H9 (cell line): ENCODE measurements at regions not wholly inside any gene's neighbourhood (a gene's known extent, or its start where the extent isn't known, plus 50 kb on each side); places are given as distances from the start of the nearest gene placed in this dataset.

ENCODE experiments used
- DNase-seq: peaks from one replicate; pipeline ENCODE4 v3.0.0-alpha.2; 2017
- H2AFZ ChIP-seq: one replicate; pipeline ENCODE4 v1.6.1; 2013; ENCODE audit warnings: mild to moderate bottlenecking, low read length, control low read depth, moderate library complexity
- H2AK5ac ChIP-seq: 2 replicates; pipeline ENCODE4 v1.6.1; 2013; ENCODE audit warnings: low read length, control low read depth, mixed read lengths; ENCODE audit not compliant: insufficient read length
- H2BK120ac ChIP-seq: one replicate; pipeline ENCODE4 v1.6.1; 2013; ENCODE audit warnings: low read depth, mild to moderate bottlenecking, low read length, control low read depth, inconsistent platforms; ENCODE audit not compliant: poor library complexity, severe bottlenecking
- H2BK12ac ChIP-seq: 2 replicates; pipeline ENCODE4 v1.6.1; 2013; ENCODE audit warnings: low read length, control low read depth, mixed read lengths, low read depth; ENCODE audit not compliant: insufficient read length
- H2BK15ac ChIP-seq: 2 replicates; pipeline ENCODE4 v1.6.1; 2013; ENCODE audit warnings: low read depth, low read length, control low read depth
- H2BK20ac ChIP-seq: one replicate; pipeline ENCODE4 v1.6.1; 2013; ENCODE audit warnings: low read depth, mild to moderate bottlenecking, low read length, control low read depth, inconsistent platforms; ENCODE audit not compliant: poor library complexity, severe bottlenecking
- H2BK5ac ChIP-seq: 2 replicates; pipeline ENCODE4 v1.6.1; 2013; ENCODE audit warnings: low read length, control low read depth, mixed read lengths; ENCODE audit not compliant: insufficient read length
- H3K14ac ChIP-seq: 2 replicates; pipeline ENCODE4 v1.6.1; 2013; ENCODE audit warnings: low read length, control low read depth; ENCODE audit not compliant: insufficient read depth
- H3K18ac ChIP-seq: 2 replicates; pipeline ENCODE4 v1.6.1; 2013; ENCODE audit warnings: low read depth, mild to moderate bottlenecking, mixed read lengths, low read length, control low read depth; ENCODE audit not compliant: insufficient read length
- H3K23ac ChIP-seq: 2 replicates; pipeline ENCODE4 v1.6.1; 2013; ENCODE audit warnings: low read length, control low read depth, mixed read lengths, low read depth; ENCODE audit not compliant: insufficient read length
- H3K23me2 ChIP-seq: 2 replicates; pipeline ENCODE4 v1.6.1; 2013; ENCODE audit warnings: low read depth, mild to moderate bottlenecking, mixed read lengths, low read length, control low read depth; ENCODE audit not compliant: insufficient read length, poor library complexity, severe bottlenecking
- H3K27ac ChIP-seq: 2 replicates; pipeline ENCODE4 v1.5.1; 2013; ENCODE audit warnings: low read length, control low read depth, mixed read lengths, low read depth; ENCODE audit not compliant: insufficient read length
- H3K27me3 ChIP-seq: 2 replicates; pipeline ENCODE4 v1.6.1; 2013; ENCODE audit warnings: low read length, control low read depth, inconsistent platforms; ENCODE audit not compliant: insufficient read depth
- H3K4ac ChIP-seq: 2 replicates; pipeline ENCODE4 v1.6.1; 2013; ENCODE audit warnings: low read depth, mild to moderate bottlenecking, control low read depth, inconsistent platforms, low read length, moderate library complexity
- H3K4me1 ChIP-seq: 2 replicates; pipeline ENCODE4 v1.6.1; 2013; ENCODE audit warnings: low read length, control low read depth, inconsistent platforms; ENCODE audit not compliant: insufficient read depth
- H3K4me2 ChIP-seq: 2 replicates; pipeline ENCODE4 v1.6.1; 2013; ENCODE audit warnings: low read length, control low read depth, mixed read lengths; ENCODE audit not compliant: insufficient read length, insufficient read depth
- H3K56ac ChIP-seq: 2 replicates; pipeline ENCODE4 v1.6.1; 2013; ENCODE audit warnings: low read depth, mild to moderate bottlenecking, mixed read lengths, low read length, control low read depth; ENCODE audit not compliant: insufficient read length
- H3K79me1 ChIP-seq: 2 replicates; pipeline ENCODE4 v1.6.1; 2013; ENCODE audit warnings: low read depth, mild to moderate bottlenecking, moderate library complexity, low read length, control low read depth, inconsistent platforms; ENCODE audit not compliant: insufficient read depth, poor library complexity, severe bottlenecking
- H3K79me2 ChIP-seq: 2 replicates; pipeline ENCODE4 v1.6.1; 2013; ENCODE audit warnings: low read length, control low read depth, inconsistent platforms; ENCODE audit not compliant: insufficient read depth
- H3K9ac ChIP-seq: 2 replicates; pipeline ENCODE4 v1.6.1; 2013; ENCODE audit warnings: low read length, control low read depth, mixed read lengths; ENCODE audit not compliant: insufficient read length; ENCODE audit errors: extremely low read depth
- H3K9me3 ChIP-seq: one replicate; pipeline ENCODE4 v1.6.1; 2013; ENCODE audit warnings: low read depth, low read length, inconsistent platforms; ENCODE audit not compliant: control insufficient read depth
- H3T11ph ChIP-seq: one replicate; pipeline ENCODE4 v1.6.1; 2013; ENCODE audit warnings: mild to moderate bottlenecking, low read length, control low read depth, inconsistent platforms
- H4K20me1 ChIP-seq: one replicate; pipeline ENCODE4 v1.6.1; 2013; ENCODE audit not compliant: control insufficient read depth, insufficient read length, insufficient read depth
- H4K5ac ChIP-seq: 2 replicates; pipeline ENCODE4 v1.6.1; 2013; ENCODE audit warnings: low read depth, mild to moderate bottlenecking, mixed read lengths, low read length, control low read depth; ENCODE audit not compliant: insufficient read length
- H4K8ac ChIP-seq: replicated peaks from 2 replicates; pipeline ENCODE4 v1.6.1; 2013; ENCODE audit warnings: low read length, control low read depth, mixed read lengths, low read depth; ENCODE audit not compliant: insufficient read length
- H4K91ac ChIP-seq: 2 replicates; pipeline ENCODE4 v1.6.1; 2013; ENCODE audit warnings: low read depth, mild to moderate bottlenecking, moderate library complexity, mixed read lengths, low read length, control low read depth; ENCODE audit not compliant: insufficient read length
- H3K27ac Mint-ChIP-seq, 3 experiments: 2 replicates in 2 of 3; 3 replicates in 1 of 3; pipeline ENCODE4 v1.8.0; 2020 to 2021; ENCODE audit warnings: mixed read lengths in 3 of 3, mild to moderate bottlenecking in 1 of 3, moderate library complexity in 1 of 3
- H3K27me3 Mint-ChIP-seq: 2 replicates; pipeline ENCODE4 v1.8.0; 2021; ENCODE audit warnings: low read depth, mild to moderate bottlenecking, moderate library complexity, mixed read lengths
- H3K36me3 Mint-ChIP-seq, 3 experiments: 2 replicates in 2 of 3; 3 replicates in 1 of 3; pipeline ENCODE4 v1.8.0; 2020 to 2021; ENCODE audit warnings: low read depth in 3 of 3, mixed read lengths in 3 of 3; ENCODE audit not compliant: insufficient read depth in 1 of 3
- H3K4me1 Mint-ChIP-seq, 2 experiments: 2 replicates each; pipeline ENCODE4 v1.8.0; 2020; ENCODE audit warnings: mixed read lengths in 2 of 2
- H3K4me3 Mint-ChIP-seq, 2 experiments: 2 replicates in 1 of 2; 3 replicates in 1 of 2; pipeline ENCODE4 v1.8.0; 2020 to 2021; ENCODE audit warnings: mild to moderate bottlenecking in 2 of 2, mixed read lengths in 2 of 2, moderate library complexity in 1 of 2
- H3K9me3 Mint-ChIP-seq, 2 experiments: 2 replicates in 1 of 2; 3 replicates in 1 of 2; pipeline ENCODE4 v1.8.0; 2020; ENCODE audit warnings: mild to moderate bottlenecking in 2 of 2, mixed read lengths in 2 of 2, moderate library complexity in 1 of 2
- CTCF ChIP-seq: fragments of 200-600 bp; sonication (generic); conservative IDR thresholded peaks from 3 replicates; pipeline ENCODE4 v1.8.0; 2021; ENCODE audit warnings: antibody characterized with exemption, mild to moderate bottlenecking
- WGBS: extraction: QIAGEN DNeasy Blood & Tissue Kit; methylation state at CpG from one replicate; pipeline ENCODE4 v1.1.7; 2013; ENCODE audit warnings: missing lambda C conversion rate, low lambda C conversion rate, mixed read lengths; ENCODE audit not compliant: insufficient read length; ENCODE audit errors: extremely low coverage; 5-methylcytosine and 5-hydroxymethylcytosine counted together

- H2AK5ac ChIP-seq, result no peak overlapping the region
- no peak overlapping the region for H3K56ac ChIP-seq
- no peak overlapping the region for H2BK20ac ChIP-seq
- Mint-ChIP-seq H3K9me3 (no peaks in the 10 kb centered on the region; a peak in 1 of 5 replicates), H3K4me1 (peaks cover 9 to 12% of the 10 kb centered on the region in 2 experiments), H3K27me3 (no peaks in the 10 kb centered on the region; the same call in 1 of the 2 replicates), H3K27ac (no peak overlapping the region; a peak in 1 of 7 replicates), H3K36me3 (no peaks in the 10 kb centered on the region; a peak in 1 of 7 replicates), H3K4me3 (no peak overlapping the region)
- no peak overlapping the region for H2BK15ac ChIP-seq
- H4K20me1 ChIP-seq, result no peaks in the 10 kb centered on the region
- H3K14ac ChIP-seq, result no peak overlapping the region
- no peaks in the 10 kb centered on the region for H3K9me3 ChIP-seq
- H3K23me2 ChIP-seq, result no peaks in the 10 kb centered on the region
- TF ChIP-seq CTCF, result no peak
- no peak overlapping the region for H4K5ac ChIP-seq
- H3K4ac ChIP-seq, result no peak overlapping the region
- H3K4me1 ChIP-seq, result no peaks in the 10 kb centered on the region
- H2AFZ ChIP-seq, result no peak overlapping the region
- no peak overlapping the region for H3T11ph ChIP-seq
- H3K18ac ChIP-seq, result no peak overlapping the region
- no peak overlapping the region for H2BK12ac ChIP-seq
- H3K23ac ChIP-seq, result no peak overlapping the region
- no peak overlapping the region for H2BK120ac ChIP-seq
- no peak overlapping the region for H3K27ac ChIP-seq
- H3K9ac ChIP-seq, result no peak overlapping the region
- H3K4me2 ChIP-seq, result no peak overlapping the region
- DNase-seq, result no peak
- no peak overlapping the region for H4K8ac ChIP-seq
- no peaks in the 10 kb centered on the region for H3K79me2 ChIP-seq
- no peaks in the 10 kb centered on the region for H3K79me1 ChIP-seq
- no peak overlapping the region for H4K91ac ChIP-seq
- WGBS, result no CpG with 5 or more reads among the region's 1 CpG
- no peak overlapping the region for H2BK5ac ChIP-seq
- no peaks in the 10 kb centered on the region for H3K27me3 ChIP-seq
Measured at GRCh38 chr9:90062982-90063381, 458.2 kb downstream of the GADD45G start.
